ENCODE measurements at regions not wholly inside any gene's neighbourhood (a gene's known extent, or its start where the extent isn't known, plus 50 kb on each side); places are given as distances from the start of the nearest gene placed in this dataset.

- Histone ChIP-seq H3K4me3 (ENCODE audit: low read length) (no peak overlapping the region), H3K27ac (ENCODE audit: low read depth, low read length) (no peak overlapping the region), H3K4me1 (ENCODE audit: control insufficient read depth, insufficient read depth, low read length) (no peaks in the 10 kb centered on the region), H3K36me3 (ENCODE audit: control insufficient read depth, insufficient read depth, low read length) (no peaks in the 10 kb centered on the region), H3K9ac (ENCODE audit: low read length) (no peak overlapping the region), H3K27me3 (ENCODE audit: control insufficient read depth, insufficient read depth, low read length) (no peaks in the 10 kb centered on the region)
These were observed 266.1 kb upstream of the LRIG3 start for GRCh38 chr12:59186451-59186850.

GRCh38 chr12:59185295-59185694, 265.0 kb upstream of the LRIG3 start:
- no peaks in the 10 kb centered on the region for H3K4me1 ChIP-seq (ENCODE audit: control insufficient read depth, insufficient read depth, low read length)
- no peak overlapping the region for H3K9ac ChIP-seq (ENCODE audit: low read length)
- no peaks in the 10 kb centered on the region for H3K36me3 ChIP-seq (ENCODE audit: control insufficient read depth, insufficient read depth, low read length)
- H3K4me3 ChIP-seq (ENCODE audit: low read length), result no peak overlapping the region
- no peak overlapping the region for H3K27ac ChIP-seq (ENCODE audit: low read depth, low read length)
- H3K27me3 ChIP-seq (ENCODE audit: control insufficient read depth, insufficient read depth, low read length), result no peaks in the 10 kb centered on the region

GRCh38 chr12:59182658-59183455, 262.6 kb upstream of the LRIG3 start:
- H3K4me3 ChIP-seq (ENCODE audit: low read length), result no peak overlapping the region
- H3K27me3 ChIP-seq (ENCODE audit: control insufficient read depth, insufficient read depth, low read length), result no peaks in the 10 kb centered on the region
- no peak overlapping the region for H3K9ac ChIP-seq (ENCODE audit: low read length)
- no peaks in the 10 kb centered on the region for H3K4me1 ChIP-seq (ENCODE audit: control insufficient read depth, insufficient read depth, low read length)
- no peak overlapping the region for H3K27ac ChIP-seq (ENCODE audit: low read depth, low read length)
- no peaks in the 10 kb centered on the region for H3K36me3 ChIP-seq (ENCODE audit: control insufficient read depth, insufficient read depth, low read length)

- Histone ChIP-seq H3K36me3 (ENCODE audit: control insufficient read depth, insufficient read depth, low read length) (no peaks in the 10 kb centered on the region), H3K27ac (ENCODE audit: low read depth, low read length) (no peak overlapping the region), H3K9ac (ENCODE audit: low read length) (no peak overlapping the region), H3K4me1 (ENCODE audit: control insufficient read depth, insufficient read depth, low read length) (no peaks in the 10 kb centered on the region), H3K4me3 (ENCODE audit: low read length) (no peak overlapping the region), H3K27me3 (ENCODE audit: control insufficient read depth, insufficient read depth, low read length) (no peaks in the 10 kb centered on the region)
These were observed 261.9 kb upstream of the LRIG3 start for GRCh38 chr12:59182191-59182590.

- H3K9ac ChIP-seq (ENCODE audit: low read length), result no peak overlapping the region
- H3K4me3 ChIP-seq (ENCODE audit: low read length), result no peak overlapping the region
- H3K27ac ChIP-seq (ENCODE audit: low read depth, low read length), result no peak overlapping the region
- no peaks in the 10 kb centered on the region for H3K27me3 ChIP-seq (ENCODE audit: control insufficient read depth, insufficient read depth, low read length)
- H3K4me1 ChIP-seq (ENCODE audit: control insufficient read depth, insufficient read depth, low read length), result no peaks in the 10 kb centered on the region
- no peaks in the 10 kb centered on the region for H3K36me3 ChIP-seq (ENCODE audit: control insufficient read depth, insufficient read depth, low read length)
These were observed 261.0 kb upstream of the LRIG3 start for GRCh38 chr12:59181196-59181777.

GRCh38 chr12:59179231-59179630, 258.9 kb upstream of the LRIG3 start:
- H3K27me3 ChIP-seq (ENCODE audit: control insufficient read depth, insufficient read depth, low read length), result no peaks in the 10 kb centered on the region
- no peak overlapping the region for H3K9ac ChIP-seq (ENCODE audit: low read length)
- H3K36me3 ChIP-seq (ENCODE audit: control insufficient read depth, insufficient read depth, low read length), result no peaks in the 10 kb centered on the region
- no peak overlapping the region for H3K4me3 ChIP-seq (ENCODE audit: low read length)
- no peaks in the 10 kb centered on the region for H3K4me1 ChIP-seq (ENCODE audit: control insufficient read depth, insufficient read depth, low read length)
- H3K27ac ChIP-seq (ENCODE audit: low read depth, low read length), result no peak overlapping the region

GRCh38 chr12:59173695-59174094, 253.4 kb upstream of the LRIG3 start:
- no peak overlapping the region for H3K9ac ChIP-seq (ENCODE audit: low read length)
- no peak overlapping the region for H3K4me3 ChIP-seq (ENCODE audit: low read length)
- no peak overlapping the region for H3K27ac ChIP-seq (ENCODE audit: low read depth, low read length)
- no peaks in the 10 kb centered on the region for H3K36me3 ChIP-seq (ENCODE audit: control insufficient read depth, insufficient read depth, low read length)
- H3K4me1 ChIP-seq (ENCODE audit: control insufficient read depth, insufficient read depth, low read length), result no peaks in the 10 kb centered on the region
- no peaks in the 10 kb centered on the region for H3K27me3 ChIP-seq (ENCODE audit: control insufficient read depth, insufficient read depth, low read length)

- no peak overlapping the region for H3K9ac ChIP-seq (ENCODE audit: low read length)
- H3K27ac ChIP-seq (ENCODE audit: low read depth, low read length), result no peak overlapping the region
- no peaks in the 10 kb centered on the region for H3K36me3 ChIP-seq (ENCODE audit: control insufficient read depth, insufficient read depth, low read length)
- no peak overlapping the region for H3K4me3 ChIP-seq (ENCODE audit: low read length)
- no peaks in the 10 kb centered on the region for H3K4me1 ChIP-seq (ENCODE audit: control insufficient read depth, insufficient read depth, low read length)
- H3K27me3 ChIP-seq (ENCODE audit: control insufficient read depth, insufficient read depth, low read length), result no peaks in the 10 kb centered on the region
These were observed 248.3 kb upstream of the LRIG3 start for GRCh38 chr12:59168647-59169046.

- Histone ChIP-seq H3K4me1 (ENCODE audit: control insufficient read depth, insufficient read depth, low read length) (no peaks in the 10 kb centered on the region), H3K9ac (ENCODE audit: low read length) (no peak overlapping the region), H3K27ac (ENCODE audit: low read depth, low read length) (no peak overlapping the region), H3K36me3 (ENCODE audit: control insufficient read depth, insufficient read depth, low read length) (no peaks in the 10 kb centered on the region), H3K4me3 (ENCODE audit: low read length) (no peak overlapping the region), H3K27me3 (ENCODE audit: control insufficient read depth, insufficient read depth, low read length) (no peaks in the 10 kb centered on the region)
These were observed 246.2 kb upstream of the LRIG3 start for GRCh38 chr12:59166457-59166856.

- Histone ChIP-seq H3K4me1 (ENCODE audit: control insufficient read depth, insufficient read depth, low read length) (no peaks in the 10 kb centered on the region), H3K4me3 (ENCODE audit: low read length) (no peak overlapping the region), H3K9ac (ENCODE audit: low read length) (no peak overlapping the region), H3K27ac (ENCODE audit: low read depth, low read length) (no peak overlapping the region), H3K27me3 (ENCODE audit: control insufficient read depth, insufficient read depth, low read length) (no peaks in the 10 kb centered on the region), H3K36me3 (ENCODE audit: control insufficient read depth, insufficient read depth, low read length) (no peaks in the 10 kb centered on the region)
These were observed 244.9 kb upstream of the LRIG3 start for GRCh38 chr12:59164991-59165718.

- Histone ChIP-seq H3K4me1 (ENCODE audit: control insufficient read depth, insufficient read depth, low read length) (no peaks in the 10 kb centered on the region), H3K4me3 (ENCODE audit: low read length) (no peak overlapping the region), H3K9ac (ENCODE audit: low read length) (no peak overlapping the region), H3K27ac (ENCODE audit: low read depth, low read length) (no peak overlapping the region), H3K36me3 (ENCODE audit: control insufficient read depth, insufficient read depth, low read length) (no peaks in the 10 kb centered on the region), H3K27me3 (ENCODE audit: control insufficient read depth, insufficient read depth, low read length) (no peaks in the 10 kb centered on the region)
These were observed 243.9 kb upstream of the LRIG3 start for GRCh38 chr12:59164226-59164625.

- Histone ChIP-seq H3K4me1 (ENCODE audit: control insufficient read depth, insufficient read depth, low read length) (no peaks in the 10 kb centered on the region), H3K27ac (ENCODE audit: low read depth, low read length) (no peak overlapping the region), H3K4me3 (ENCODE audit: low read length) (no peak overlapping the region), H3K36me3 (ENCODE audit: control insufficient read depth, insufficient read depth, low read length) (no peaks in the 10 kb centered on the region), H3K27me3 (ENCODE audit: control insufficient read depth, insufficient read depth, low read length) (no peaks in the 10 kb centered on the region), H3K9ac (ENCODE audit: low read length) (no peak overlapping the region)
These were observed 238.4 kb upstream of the LRIG3 start for GRCh38 chr12:59158681-59159080.

Data from rectal smooth muscle tissue (tissue), 1 donor.